GM10266 (cell line): ENCODE measurements at regions not wholly inside any gene's neighbourhood (a gene's known extent, or its start where the extent isn't known, plus 50 kb on each side); places are given as distances from the start of the nearest gene placed in this dataset.

Source experiments
- DNase-seq: peaks from one replicate; pipeline ENCODE4 v3.0.0; 2012; ENCODE audit errors: extremely low spot score
- TF ChIP-seq, protein P1 (sequence below): IDR thresholded peaks from 2 replicates; pipeline ENCODE4 v1.5.1; 2012; ENCODE audit warnings: mild to moderate bottlenecking, low read depth; ENCODE audit not compliant: control insufficient read depth, insufficient read depth; ENCODE audit errors: missing control alignments

DNA sequence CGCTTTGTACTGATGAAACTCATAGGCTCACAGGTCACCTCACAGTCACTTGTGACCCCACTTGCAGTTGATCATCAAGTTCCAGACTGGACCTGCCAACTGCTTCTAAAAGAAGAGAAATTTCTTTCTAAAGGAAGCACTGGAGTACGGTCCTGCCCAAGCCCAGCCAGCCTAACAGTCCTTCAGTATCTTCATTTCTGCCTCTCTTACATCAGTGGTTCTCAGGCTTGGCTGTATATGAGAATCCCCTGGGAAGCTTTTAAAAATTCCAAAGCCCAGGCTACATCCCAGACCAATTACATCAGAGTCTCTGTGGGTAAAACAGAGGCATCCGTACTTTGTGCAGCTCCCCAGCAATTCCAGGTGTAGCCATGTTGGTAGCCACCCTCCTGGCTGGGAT is 282.1 kb downstream of the NFIB start:
- TF ChIP-seq, protein P1, sequence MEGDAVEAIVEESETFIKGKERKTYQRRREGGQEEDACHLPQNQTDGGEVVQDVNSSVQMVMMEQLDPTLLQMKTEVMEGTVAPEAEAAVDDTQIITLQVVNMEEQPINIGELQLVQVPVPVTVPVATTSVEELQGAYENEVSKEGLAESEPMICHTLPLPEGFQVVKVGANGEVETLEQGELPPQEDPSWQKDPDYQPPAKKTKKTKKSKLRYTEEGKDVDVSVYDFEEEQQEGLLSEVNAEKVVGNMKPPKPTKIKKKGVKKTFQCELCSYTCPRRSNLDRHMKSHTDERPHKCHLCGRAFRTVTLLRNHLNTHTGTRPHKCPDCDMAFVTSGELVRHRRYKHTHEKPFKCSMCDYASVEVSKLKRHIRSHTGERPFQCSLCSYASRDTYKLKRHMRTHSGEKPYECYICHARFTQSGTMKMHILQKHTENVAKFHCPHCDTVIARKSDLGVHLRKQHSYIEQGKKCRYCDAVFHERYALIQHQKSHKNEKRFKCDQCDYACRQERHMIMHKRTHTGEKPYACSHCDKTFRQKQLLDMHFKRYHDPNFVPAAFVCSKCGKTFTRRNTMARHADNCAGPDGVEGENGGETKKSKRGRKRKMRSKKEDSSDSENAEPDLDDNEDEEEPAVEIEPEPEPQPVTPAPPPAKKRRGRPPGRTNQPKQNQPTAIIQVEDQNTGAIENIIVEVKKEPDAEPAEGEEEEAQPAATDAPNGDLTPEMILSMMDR = no peak
- DNase-seq = no peak

DNA sequence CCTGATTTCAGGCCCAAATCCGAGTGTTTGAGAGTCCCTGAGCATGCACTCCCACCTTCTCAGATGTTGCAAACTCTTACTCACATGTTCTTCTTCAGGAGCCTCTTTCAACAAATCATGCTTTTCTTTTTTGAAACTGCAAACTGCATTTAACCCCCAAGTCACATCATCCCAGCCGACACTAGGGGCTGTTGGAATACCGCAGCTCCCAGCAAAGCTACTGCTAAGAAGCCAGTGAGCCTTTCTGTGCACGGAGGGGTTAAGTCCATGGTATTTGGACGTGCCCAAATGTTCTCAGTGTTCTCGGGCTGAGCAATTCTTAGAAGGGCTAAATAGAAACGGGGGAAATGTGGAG is 282.9 kb downstream of the NFIB start:
- TF ChIP-seq, protein P1 = no peak
- no peak for DNase-seq

DNA sequence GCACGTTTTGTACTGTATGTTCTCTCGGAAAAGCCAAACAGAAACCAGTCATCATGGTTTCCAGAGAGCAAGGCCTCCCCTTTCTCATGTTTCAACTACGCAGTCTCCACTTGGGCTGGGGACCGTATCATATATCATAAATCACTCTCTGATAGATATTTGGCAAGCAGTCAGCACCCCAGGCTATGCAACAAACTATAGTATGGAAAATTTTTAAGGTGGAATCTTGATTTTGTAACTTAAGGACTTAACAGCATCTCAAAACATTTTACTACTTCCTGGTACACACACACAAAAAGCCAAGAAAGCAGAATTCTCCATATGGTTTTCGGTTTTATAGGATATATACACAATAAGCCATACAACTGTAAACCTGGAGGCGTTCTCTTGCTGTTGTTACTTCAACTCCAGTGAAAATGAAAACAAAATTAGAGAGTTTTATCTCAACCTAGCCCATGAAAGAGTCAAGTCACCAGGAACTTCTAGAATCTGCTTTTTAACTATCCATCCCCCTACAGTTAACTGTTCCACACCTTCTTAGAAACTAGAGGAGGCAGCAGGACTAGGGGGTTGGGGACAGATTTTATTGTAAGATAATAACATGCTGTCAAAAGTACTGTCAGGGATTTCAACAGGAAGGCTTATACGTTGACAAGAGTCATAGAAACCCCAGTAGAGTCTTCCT is 283.4 kb downstream of the NFIB start:
- TF ChIP-seq, protein P1 = no peak
- no peak for DNase-seq

DNA sequence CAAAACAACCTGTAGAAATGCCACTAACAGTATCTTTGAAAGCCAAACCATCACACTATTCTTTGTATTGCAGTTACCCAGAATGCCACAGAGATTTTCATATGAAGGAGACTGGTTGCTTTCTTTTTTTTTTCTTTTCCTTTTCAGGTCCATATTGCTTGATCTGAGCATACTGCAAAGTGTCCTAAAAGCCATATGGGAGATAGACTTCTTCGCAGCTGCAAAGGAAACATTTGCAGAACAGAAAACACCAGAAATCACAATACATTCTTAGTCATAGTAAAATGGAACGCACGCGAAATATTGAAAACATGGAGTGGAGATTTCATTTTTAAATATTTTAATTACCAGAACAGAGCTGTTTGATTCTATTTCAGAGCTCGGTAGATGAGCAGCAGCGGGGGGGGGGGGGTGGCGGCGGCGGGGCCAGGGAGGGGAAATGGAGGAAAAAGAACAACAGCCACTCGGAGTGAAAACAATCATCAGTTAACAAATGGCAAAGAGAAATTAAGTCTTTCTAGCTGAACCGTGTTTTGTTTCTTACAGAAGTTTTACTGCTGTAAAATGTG is 284.1 kb downstream of the NFIB start:
- TF ChIP-seq, protein P1 = no peak
- DNase-seq = no peak

DNA sequence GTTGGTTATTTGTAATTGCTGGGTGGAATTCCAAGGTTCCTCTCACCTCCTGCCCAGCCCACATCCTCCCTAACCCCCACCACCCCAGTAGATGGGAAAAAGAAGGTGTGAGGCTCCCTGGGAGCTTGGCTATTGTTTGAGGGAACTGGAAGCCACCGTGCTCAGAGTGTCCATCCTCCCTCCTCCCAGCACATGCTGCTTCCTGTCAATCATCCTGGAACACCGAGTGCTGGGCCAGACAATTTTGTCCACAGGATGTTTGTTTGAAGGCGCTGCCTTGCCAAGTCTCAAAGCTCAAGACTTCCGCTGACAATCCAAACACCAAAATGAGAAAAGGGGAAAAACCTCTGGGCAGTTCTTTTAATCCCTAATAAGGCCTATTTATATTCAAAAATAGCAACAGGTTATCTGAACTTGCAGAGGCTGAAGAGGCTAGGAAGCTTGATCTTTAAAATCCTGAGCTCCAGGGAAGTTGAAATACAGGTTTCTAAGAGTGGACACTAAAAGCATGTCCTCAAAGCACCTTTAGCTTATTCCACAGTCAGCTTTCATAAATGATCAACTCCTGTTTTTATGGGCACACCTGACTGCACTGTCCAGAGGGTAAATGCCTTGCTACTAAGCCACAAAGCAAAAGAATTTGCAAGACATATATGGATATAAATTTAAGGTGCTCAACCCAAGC is 286.7 kb downstream of the NFIB start:
- no peak for DNase-seq
- TF ChIP-seq, protein P1 = no peak

DNA sequence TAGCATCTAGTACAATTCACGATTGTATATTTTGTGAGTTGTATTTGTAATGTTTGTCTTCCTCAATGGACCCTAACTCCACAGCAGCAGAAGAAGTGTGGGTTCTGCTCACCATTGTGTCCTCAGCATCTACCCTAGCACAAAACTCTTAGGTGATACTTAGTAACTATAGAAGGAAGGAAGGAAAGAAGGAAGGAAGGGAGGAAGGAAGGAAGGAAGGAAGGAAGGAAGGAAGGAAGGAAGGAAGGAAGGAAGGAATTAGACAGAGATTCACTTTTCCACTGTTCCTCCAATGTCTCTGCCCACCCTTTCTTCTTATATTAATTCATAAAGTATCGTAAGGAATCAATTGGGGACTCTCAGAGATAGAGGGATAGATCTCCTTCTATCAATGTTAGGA is 288.2 kb downstream of the NFIB start:
- DNase-seq = no peak
- TF ChIP-seq, protein P1 = no peak

DNA sequence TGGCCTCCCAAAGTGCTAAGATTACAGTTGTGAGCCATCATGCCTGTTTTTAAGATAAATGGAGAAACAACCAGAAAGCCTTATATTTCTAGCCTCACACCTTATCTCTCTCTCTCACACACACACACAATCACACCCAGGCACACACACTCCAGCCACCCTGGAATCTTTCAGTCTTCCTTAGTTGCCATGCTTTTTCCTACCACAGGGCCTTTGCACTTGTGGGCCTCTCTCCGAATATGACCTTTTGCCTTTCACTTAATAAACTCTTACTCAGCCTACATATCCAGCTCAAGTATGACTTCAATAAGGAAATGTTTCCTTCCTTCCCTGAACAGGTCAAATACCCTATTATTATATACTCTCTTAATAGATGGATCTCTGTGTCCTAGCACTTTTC is 290.7 kb downstream of the NFIB start:
- TF ChIP-seq, protein P1 = no peak
- DNase-seq = no peak
